Panc1 (cell line): ENCODE measurements at regions not wholly inside any gene's neighbourhood (a gene's known extent, or its start where the extent isn't known, plus 50 kb on each side); places are given as distances from the start of the nearest gene placed in this dataset.

Experiments
- ATAC-seq: fragments of 200-7000 bp; cut with Tn5 transposase; 2 replicates; pipeline ENCODE4 v1.9.1; 2020; ENCODE audit warnings: mild to moderate bottlenecking, moderate library complexity
- BruUV-seq: library from RNA; stranded (reverse); fragments of 400-500 nt; replicated peaks from 2 replicates; lab custom pipeline; 2021; lab: Mats Ljungman, UMichigan
- CTCF ChIA-PET: fragments of 300-600 bp; sonication (Branson Sonifier 250); formaldehyde crosslinking; loops from one replicate; lab custom pipeline; 2022; ENCODE audit warnings: antibody characterized with exemption; lab: Charles Lee
- POLR2A ChIA-PET: fragments of 300-600 bp; sonication (Branson Sonifier 250); formaldehyde crosslinking; loops from one replicate; lab custom pipeline; 2022; ENCODE audit warnings: antibody characterized with exemption; lab: Charles Lee
- DNase-seq: peaks from one replicate; pipeline ENCODE4 v3.0.0-alpha.2; 2010; ENCODE audit warnings: low read depth, low spot score
- H3K27ac ChIP-seq: 2 replicates; pipeline ENCODE4 v1.5.1; 2011; ENCODE audit warnings: mild to moderate bottlenecking, low read length, inconsistent platforms
- H3K27me3 ChIP-seq: fragments of 200-500 bp; sonication (Bioruptor generic); 2 replicates; pipeline ENCODE4 v1.6.0; 2014; ENCODE audit warnings: low read length, inconsistent platforms; ENCODE audit not compliant: control insufficient read depth, insufficient read depth
- H3K36me3 ChIP-seq: fragments of 200-500 bp; sonication (Bioruptor generic); 2 replicates; pipeline ENCODE4 v1.5.1; 2014; ENCODE audit warnings: inconsistent platforms, mild to moderate bottlenecking, low read length, moderate library complexity; ENCODE audit not compliant: control insufficient read depth, insufficient read depth
- H3K4me1 ChIP-seq: 2 replicates; pipeline ENCODE4 v1.5.1; 2011; ENCODE audit warnings: inconsistent platforms, mild to moderate bottlenecking, low read length, moderate library complexity; ENCODE audit not compliant: control insufficient read depth, insufficient read depth
- H3K4me3 ChIP-seq, 2 experiments: 2 replicates each; pipeline ENCODE4 v1.5.1; 2011 to 2012; ENCODE audit warnings: low read depth in 2 of 2, low read length in 2 of 2, mild to moderate bottlenecking in 2 of 2, inconsistent platforms in 1 of 2, moderate library complexity in 1 of 2
- H3K9me3 ChIP-seq: fragments of 200-500 bp; sonication (Bioruptor generic); 2 replicates; pipeline ENCODE4 v1.5.1; 2014; ENCODE audit warnings: low read depth, mild to moderate bottlenecking, inconsistent platforms, low read length, moderate library complexity; ENCODE audit not compliant: control insufficient read depth, insufficient read depth
- POLR2AphosphoS5 ChIP-seq: IDR thresholded peaks from 2 replicates; pipeline ENCODE4 v1.6.1; 2012; ENCODE audit warnings: mild to moderate bottlenecking, low read depth, low read length, moderate library complexity
- SIN3A ChIP-seq: IDR thresholded peaks from 2 replicates; pipeline ENCODE4 v1.6.1; 2012; ENCODE audit warnings: low read depth, mild to moderate bottlenecking, low read length, moderate library complexity, borderline replicate concordance; ENCODE audit not compliant: insufficient read depth
- TCF7L2 ChIP-seq: IDR thresholded peaks from 2 replicates; pipeline ENCODE4 v1.6.1; 2011; ENCODE audit warnings: mild to moderate bottlenecking, low read depth, low read length, inconsistent platforms
- in situ Hi-C: cut with HindIII; loops from 2 replicates; pipeline ENCODE4 v1.10.0; 2016; ENCODE audit warnings: low sequenced_read_pairs, low pct_unique_long_range_greater_than_20kb
- intact Hi-C: fragments of 100-400 bp; cut with micrococcal nuclease; formaldehyde crosslinking; loops from one replicate; pipeline ENCODE4 v1.10.0; 2022; ENCODE audit not compliant: unreplicated experiment
- TF ChIP-seq, protein P1 (sequence below), 2 experiments: IDR thresholded peaks; 2 replicates each; pipeline ENCODE4 v1.6.1; 2011 to 2012; ENCODE audit warnings: low read depth in 2 of 2, control low read depth in 1 of 2, low read length in 1 of 2, mild to moderate bottlenecking in 1 of 2, moderate library complexity in 1 of 2; ENCODE audit not compliant: insufficient read depth in 1 of 2
- TF ChIP-seq, protein P2 (sequence below): fragments of 450-650 bp; IDR thresholded peaks from 2 replicates; pipeline ENCODE4 v1.5.1; 2017; ENCODE audit warnings: mild to moderate bottlenecking

DNA sequence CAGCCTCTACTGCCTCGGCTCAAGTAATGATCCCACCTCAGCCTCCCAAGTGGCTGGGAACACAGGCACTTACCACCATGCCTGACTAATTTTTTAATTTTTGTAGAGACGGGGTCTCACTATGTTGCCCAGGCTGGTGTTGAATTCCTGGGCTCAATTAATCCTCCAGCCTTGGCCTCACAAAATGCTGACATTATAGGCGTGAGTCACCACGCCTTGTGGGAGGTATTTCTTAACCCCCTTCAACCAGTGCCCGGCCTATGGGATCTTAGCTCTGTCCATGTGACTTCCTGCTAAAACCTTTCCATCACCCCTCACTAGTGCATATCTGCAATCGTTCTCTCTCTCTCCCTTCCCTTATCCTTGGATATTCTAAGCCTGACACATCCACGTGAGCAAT lies 86.4 kb downstream of the FOXD2 start:
- peaks cover 2% of the 10 kb centered on the region; the same call in 1 of the 2 replicates for H3K27me3 ChIP-seq
- no peak for ATAC-seq
- ChIA-PET POLR2A (interaction anchor here (0.6 kb wide), 1 partner anchor 233 kb away, joined by 3 read pairs; no protein-coding TSS in a partner anchor), CTCF (no interaction called here)
- no peak overlapping the region for H3K4me3 ChIP-seq
- no TSS peak for BruUV-seq
- in situ Hi-C loops = no loop called here
- intact Hi-C loops = no loop called here
- no peak for DNase-seq
- no peaks in the 10 kb centered on the region for H3K36me3 ChIP-seq
- TF ChIP-seq POLR2AphosphoS5 (no peak), SIN3A (no peak), TCF7L2 (no peak)
- TF ChIP-seq, protein P1, sequence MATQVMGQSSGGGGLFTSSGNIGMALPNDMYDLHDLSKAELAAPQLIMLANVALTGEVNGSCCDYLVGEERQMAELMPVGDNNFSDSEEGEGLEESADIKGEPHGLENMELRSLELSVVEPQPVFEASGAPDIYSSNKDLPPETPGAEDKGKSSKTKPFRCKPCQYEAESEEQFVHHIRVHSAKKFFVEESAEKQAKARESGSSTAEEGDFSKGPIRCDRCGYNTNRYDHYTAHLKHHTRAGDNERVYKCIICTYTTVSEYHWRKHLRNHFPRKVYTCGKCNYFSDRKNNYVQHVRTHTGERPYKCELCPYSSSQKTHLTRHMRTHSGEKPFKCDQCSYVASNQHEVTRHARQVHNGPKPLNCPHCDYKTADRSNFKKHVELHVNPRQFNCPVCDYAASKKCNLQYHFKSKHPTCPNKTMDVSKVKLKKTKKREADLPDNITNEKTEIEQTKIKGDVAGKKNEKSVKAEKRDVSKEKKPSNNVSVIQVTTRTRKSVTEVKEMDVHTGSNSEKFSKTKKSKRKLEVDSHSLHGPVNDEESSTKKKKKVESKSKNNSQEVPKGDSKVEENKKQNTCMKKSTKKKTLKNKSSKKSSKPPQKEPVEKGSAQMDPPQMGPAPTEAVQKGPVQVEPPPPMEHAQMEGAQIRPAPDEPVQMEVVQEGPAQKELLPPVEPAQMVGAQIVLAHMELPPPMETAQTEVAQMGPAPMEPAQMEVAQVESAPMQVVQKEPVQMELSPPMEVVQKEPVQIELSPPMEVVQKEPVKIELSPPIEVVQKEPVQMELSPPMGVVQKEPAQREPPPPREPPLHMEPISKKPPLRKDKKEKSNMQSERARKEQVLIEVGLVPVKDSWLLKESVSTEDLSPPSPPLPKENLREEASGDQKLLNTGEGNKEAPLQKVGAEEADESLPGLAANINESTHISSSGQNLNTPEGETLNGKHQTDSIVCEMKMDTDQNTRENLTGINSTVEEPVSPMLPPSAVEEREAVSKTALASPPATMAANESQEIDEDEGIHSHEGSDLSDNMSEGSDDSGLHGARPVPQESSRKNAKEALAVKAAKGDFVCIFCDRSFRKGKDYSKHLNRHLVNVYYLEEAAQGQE (IDR thresholded peaks at IDR 0.05; ENCODE audit: insufficient read depth in 1 of 2, low read depth in 2 of 2, low read length in 1 of 2) = no peak
- TF ChIP-seq, protein P2, sequence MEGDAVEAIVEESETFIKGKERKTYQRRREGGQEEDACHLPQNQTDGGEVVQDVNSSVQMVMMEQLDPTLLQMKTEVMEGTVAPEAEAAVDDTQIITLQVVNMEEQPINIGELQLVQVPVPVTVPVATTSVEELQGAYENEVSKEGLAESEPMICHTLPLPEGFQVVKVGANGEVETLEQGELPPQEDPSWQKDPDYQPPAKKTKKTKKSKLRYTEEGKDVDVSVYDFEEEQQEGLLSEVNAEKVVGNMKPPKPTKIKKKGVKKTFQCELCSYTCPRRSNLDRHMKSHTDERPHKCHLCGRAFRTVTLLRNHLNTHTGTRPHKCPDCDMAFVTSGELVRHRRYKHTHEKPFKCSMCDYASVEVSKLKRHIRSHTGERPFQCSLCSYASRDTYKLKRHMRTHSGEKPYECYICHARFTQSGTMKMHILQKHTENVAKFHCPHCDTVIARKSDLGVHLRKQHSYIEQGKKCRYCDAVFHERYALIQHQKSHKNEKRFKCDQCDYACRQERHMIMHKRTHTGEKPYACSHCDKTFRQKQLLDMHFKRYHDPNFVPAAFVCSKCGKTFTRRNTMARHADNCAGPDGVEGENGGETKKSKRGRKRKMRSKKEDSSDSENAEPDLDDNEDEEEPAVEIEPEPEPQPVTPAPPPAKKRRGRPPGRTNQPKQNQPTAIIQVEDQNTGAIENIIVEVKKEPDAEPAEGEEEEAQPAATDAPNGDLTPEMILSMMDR = no peak
- 0 out of 2 replicates have a peak, but pooled peaks cover under 1% of the 10 kb centered on the region for H3K9me3 ChIP-seq
- H3K27ac ChIP-seq = no peak overlapping the region
- H3K4me1 ChIP-seq = no peaks in the 10 kb centered on the region

DNA sequence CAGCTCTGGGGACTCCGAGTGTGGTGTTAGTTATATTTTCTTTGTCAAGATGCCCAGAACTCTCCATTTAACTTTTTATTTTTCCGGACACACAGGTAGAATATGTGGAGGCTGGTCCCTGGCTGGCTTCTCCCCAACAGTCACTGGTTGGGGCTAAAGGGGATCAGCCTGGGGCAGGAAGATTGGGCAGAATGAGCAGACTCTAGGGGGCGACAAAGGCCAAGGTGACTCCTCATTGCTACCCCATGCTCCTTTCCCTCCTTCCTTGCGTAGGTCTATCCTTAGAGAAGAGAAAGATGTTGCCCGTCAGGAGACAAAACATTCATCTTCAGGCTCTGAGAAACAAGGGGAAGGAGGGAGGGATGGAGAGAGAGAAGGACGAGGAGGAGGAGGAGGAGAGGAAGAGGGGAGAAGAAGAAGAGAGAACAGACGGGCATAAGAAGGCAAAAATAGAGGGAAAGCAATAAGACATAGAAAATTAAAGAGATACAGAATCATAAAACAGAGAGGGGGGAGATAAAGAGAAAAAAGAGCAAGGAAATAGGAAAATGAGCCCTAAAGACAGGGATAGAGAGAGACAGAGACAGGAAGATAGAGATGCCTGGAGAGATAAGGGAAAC lies 89.9 kb downstream of the FOXD2 start:
- Histone ChIP-seq H3K36me3 (no peaks in the 10 kb centered on the region), H3K4me1 (no peaks in the 10 kb centered on the region), H3K4me3 (no peak overlapping the region), H3K9me3 (peaks cover 3% of the 10 kb centered on the region; the same call in 1 of the 2 replicates), H3K27ac (no peak overlapping the region), H3K27me3 (peaks cover 2% of the 10 kb centered on the region; the same call in 1 of the 2 replicates)
- DNase-seq = no peak
- no TSS peak for BruUV-seq
- POLR2A ChIA-PET = no interaction called here
- ATAC-seq = peak; percentile 86
- CTCF ChIA-PET = interaction anchor here (0.6 to 2.1 kb wide), 3 partner anchors 177 to 323 kb away, joined by 3 to 11 read pairs (median 6); no protein-coding TSS in a partner anchor
- no peak for TF ChIP-seq POLR2AphosphoS5
- TF ChIP-seq, protein P1 (IDR thresholded peaks at IDR 0.05; ENCODE audit: insufficient read depth in 1 of 2, low read depth in 2 of 2, low read length in 1 of 2) = no peak
- TF ChIP-seq, protein P2 = peak; percentile 78
- TF ChIP-seq TCF7L2 = no peak
- intact Hi-C loops = loop anchor here (5.0 kb wide), 2 partner anchors 185 to 200 kb away; no protein-coding TSS in a partner anchor
- in situ Hi-C loops = no loop called here
